ENCODE measurements at regions not wholly inside any gene's neighbourhood (a gene's known extent, or its start where the extent isn't known, plus 50 kb on each side); places are given as distances from the start of the nearest gene placed in this dataset.
"Not testable (repeated sequence)": the region's sequence is repeated elsewhere in the genome, so short reads cannot be mapped to it uniquely, and the experiment has no call there.

DNA sequence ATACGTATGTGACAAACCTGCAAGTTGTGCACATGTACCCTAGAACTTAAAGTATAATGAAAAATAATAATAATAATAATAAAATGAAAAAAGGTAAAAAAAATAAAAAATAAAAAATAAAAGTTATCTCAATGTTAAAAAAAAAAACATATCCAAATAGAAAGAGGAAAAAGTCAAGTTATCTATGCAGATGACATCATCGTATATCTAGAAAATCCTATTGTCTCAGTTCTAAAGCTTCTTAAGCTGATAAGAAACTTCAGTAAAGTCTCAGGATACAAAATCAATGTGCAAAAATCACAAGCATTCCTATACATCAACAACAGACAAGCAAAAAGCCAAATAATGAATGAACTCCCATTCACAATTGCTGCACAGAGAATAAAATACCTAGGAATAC is 466.6 kb upstream of the PHF14 start:
- peaks cover 0 to 2% of the 10 kb centered on the region in 2 donors for H3K9me3 ChIP-seq
- no peaks in the 10 kb centered on the region for H3K36me3 ChIP-seq
- H3K4me3 ChIP-seq: no peak overlapping the region
- no peaks in the 10 kb centered on the region for H3K27me3 ChIP-seq
- no peak for ATAC-seq
- H3K27ac ChIP-seq: no peak overlapping the region
- TF ChIP-seq, protein P1, sequence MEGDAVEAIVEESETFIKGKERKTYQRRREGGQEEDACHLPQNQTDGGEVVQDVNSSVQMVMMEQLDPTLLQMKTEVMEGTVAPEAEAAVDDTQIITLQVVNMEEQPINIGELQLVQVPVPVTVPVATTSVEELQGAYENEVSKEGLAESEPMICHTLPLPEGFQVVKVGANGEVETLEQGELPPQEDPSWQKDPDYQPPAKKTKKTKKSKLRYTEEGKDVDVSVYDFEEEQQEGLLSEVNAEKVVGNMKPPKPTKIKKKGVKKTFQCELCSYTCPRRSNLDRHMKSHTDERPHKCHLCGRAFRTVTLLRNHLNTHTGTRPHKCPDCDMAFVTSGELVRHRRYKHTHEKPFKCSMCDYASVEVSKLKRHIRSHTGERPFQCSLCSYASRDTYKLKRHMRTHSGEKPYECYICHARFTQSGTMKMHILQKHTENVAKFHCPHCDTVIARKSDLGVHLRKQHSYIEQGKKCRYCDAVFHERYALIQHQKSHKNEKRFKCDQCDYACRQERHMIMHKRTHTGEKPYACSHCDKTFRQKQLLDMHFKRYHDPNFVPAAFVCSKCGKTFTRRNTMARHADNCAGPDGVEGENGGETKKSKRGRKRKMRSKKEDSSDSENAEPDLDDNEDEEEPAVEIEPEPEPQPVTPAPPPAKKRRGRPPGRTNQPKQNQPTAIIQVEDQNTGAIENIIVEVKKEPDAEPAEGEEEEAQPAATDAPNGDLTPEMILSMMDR (IDR thresholded peaks at IDR 0.05): no peak
- intact Hi-C loops (cut with DNase I): no loop called here
- no peaks in the 10 kb centered on the region for H3K4me1 ChIP-seq
- DNase-seq: no peak

DNA sequence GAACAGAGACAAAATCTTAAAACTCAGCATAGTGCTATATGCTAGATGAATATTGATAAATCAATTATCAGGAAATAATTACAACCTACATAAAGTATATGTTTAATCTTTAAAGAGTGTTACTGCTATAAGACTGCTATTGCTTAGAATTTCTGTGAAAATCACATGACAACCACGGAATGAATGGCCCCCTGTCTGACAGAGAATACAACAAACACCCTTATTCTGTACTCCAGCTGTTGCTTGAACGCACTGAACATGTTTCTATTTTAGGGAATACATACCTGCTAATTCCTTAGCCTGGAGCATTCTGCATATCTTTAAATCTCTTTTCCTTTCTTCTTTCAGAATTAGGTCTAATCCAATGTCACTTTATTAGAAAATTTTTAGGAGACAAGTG is 452.4 kb upstream of the PHF14 start:
- Histone ChIP-seq H3K36me3 (no peaks in the 10 kb centered on the region), H3K9me3 (no peaks in the 10 kb centered on the region), H3K27me3 (no peaks in the 10 kb centered on the region), H3K27ac (no peak overlapping the region), H3K4me3 (no peak overlapping the region), H3K4me1 (no peaks in the 10 kb centered on the region)
- ATAC-seq: no peak
- no peak for DNase-seq
- intact Hi-C loops (cut with DNase I): no loop called here
- TF ChIP-seq, protein P1 (IDR thresholded peaks at IDR 0.05): no peak

DNA sequence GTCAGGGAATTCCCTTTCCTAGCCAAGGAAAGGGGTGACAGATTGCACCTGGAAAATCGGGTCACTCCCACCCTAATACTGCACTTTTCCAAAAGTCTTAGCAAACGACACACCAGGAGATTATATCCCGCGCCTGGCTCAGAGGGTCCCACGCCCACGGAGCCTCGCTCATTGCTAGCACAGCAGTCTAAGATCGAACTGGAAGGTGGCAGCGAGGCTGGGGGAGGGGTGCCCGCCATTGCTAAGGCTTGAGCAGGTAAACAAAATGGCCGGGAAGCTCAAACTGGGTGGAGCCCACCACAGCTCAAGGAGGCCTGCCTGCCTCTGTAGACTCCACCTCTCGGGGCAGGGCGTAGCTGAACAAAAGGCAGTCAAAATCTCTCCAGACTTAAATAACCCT is 440.2 kb upstream of the PHF14 start:
- ATAC-seq; H3K27ac ChIP-seq; intact Hi-C loops (cut with DNase I); H3K36me3 ChIP-seq; H3K4me3 ChIP-seq; H3K27me3 ChIP-seq; H3K4me1 ChIP-seq: not testable (repeated sequence)
- peaks cover 0 to 18% of the 10 kb centered on the region in 2 donors for H3K9me3 ChIP-seq
- DNase-seq: peak in 1 of 4 donors; percentile 50

DNA sequence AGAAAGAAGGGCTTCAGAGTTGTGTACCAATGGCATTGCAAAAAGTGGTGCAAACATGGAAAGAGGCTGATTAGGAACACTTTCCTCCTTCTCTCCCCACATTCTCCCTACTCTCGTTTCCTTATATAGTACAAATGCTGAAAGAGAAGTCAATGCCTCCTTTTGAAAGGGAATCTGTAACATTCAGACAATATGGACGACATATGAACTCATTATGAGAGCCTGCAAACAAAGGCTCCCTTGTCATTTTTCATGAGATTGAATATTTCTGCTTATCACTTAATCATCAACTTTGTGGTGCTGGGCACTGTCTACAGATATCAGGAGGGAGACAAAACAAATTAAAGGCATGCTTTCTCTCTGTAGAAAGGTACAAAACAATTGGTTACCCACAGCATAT is 437.1 kb upstream of the PHF14 start:
- Histone ChIP-seq H3K27me3 (no peaks in the 10 kb centered on the region), H3K4me3 (no peak overlapping the region), H3K4me1 (no peaks in the 10 kb centered on the region), H3K36me3 (no peaks in the 10 kb centered on the region), H3K9me3 (peaks cover 0 to 16% of the 10 kb centered on the region in 2 donors), H3K27ac (no peak overlapping the region)
- DNase-seq (no peak), ATAC-seq (no peak)
- intact Hi-C loops (cut with DNase I): no loop called here
- TF ChIP-seq, protein P1 (IDR thresholded peaks at IDR 0.05): no peak

DNA sequence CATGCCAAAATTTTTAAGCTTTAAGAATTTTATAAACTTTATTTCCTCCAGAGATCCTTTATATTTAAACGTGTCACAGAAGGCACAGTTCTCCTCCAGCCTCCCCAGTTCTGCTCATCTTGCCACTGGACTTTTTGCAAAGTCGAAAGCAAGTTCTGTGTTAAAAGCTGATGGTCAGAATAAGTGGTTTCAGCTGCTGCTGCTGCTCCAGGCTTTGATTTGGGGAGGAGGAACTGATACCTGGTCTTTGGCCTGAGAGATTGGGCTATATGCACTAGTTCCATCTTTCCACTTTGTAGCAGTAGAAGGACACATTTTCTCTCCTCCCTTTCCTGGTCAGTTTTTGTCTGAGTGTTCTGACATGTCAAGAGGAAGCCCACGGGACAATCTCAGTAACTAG is 435.9 kb upstream of the PHF14 start:
- H3K27me3 ChIP-seq: no peaks in the 10 kb centered on the region
- H3K36me3 ChIP-seq: no peaks in the 10 kb centered on the region
- H3K4me3 ChIP-seq: no peak overlapping the region
- intact Hi-C loops (cut with DNase I): no loop called here
- H3K27ac ChIP-seq: no peak overlapping the region
- ATAC-seq (no peak), DNase-seq (no peak)
- H3K4me1 ChIP-seq: no peaks in the 10 kb centered on the region
- H3K9me3 ChIP-seq: peaks cover 0 to 11% of the 10 kb centered on the region in 2 donors
- TF ChIP-seq, protein P1 (IDR thresholded peaks at IDR 0.05): no peak

DNA sequence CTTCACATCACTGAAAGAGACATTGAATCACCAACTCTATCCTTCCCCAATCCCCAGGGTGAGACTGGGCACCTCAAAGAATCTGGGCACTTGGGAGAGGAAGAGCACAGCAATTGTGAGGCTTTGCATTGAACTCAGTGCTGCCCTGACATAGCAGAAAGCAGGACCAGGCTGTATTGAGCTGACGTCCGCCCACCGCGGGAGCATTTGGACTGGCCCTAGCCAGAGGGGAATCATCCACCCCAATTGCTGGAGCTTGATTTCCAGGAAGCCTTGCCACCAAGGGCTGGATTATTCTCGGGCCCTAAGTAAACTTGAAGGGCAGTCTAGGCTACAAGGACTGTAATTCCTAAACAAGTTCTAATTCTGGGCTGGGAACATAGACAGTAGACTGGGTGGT is 416.3 kb upstream of the PHF14 start:
- peak in 1 of 4 donors; percentile 39 for DNase-seq
- H3K9me3 ChIP-seq: no peaks in the 10 kb centered on the region
- no peaks in the 10 kb centered on the region for H3K36me3 ChIP-seq
- no peaks in the 10 kb centered on the region for H3K4me1 ChIP-seq
- intact Hi-C loops (cut with DNase I): no loop called here
- H3K4me3 ChIP-seq: no peak overlapping the region
- H3K27ac ChIP-seq: no peak overlapping the region
- TF ChIP-seq, protein P1 (IDR thresholded peaks at IDR 0.05): no peak
- no peak for ATAC-seq
- H3K27me3 ChIP-seq: no peaks in the 10 kb centered on the region

Data from left lung (tissue), 4 donors.